GM18870 (cell line): ENCODE measurements at regions not wholly inside any gene's neighbourhood (a gene's known extent, or its start where the extent isn't known, plus 50 kb on each side); places are given as distances from the start of the nearest gene placed in this dataset.
"Not testable (repeated sequence)": the region's sequence is repeated elsewhere in the genome, so short reads cannot be mapped to it uniquely, and the experiment has no call there.

Experiments
- ATAC-seq: cut with Tn5 transposase; IDR thresholded peaks from one replicate; pipeline ENCODE4 v1.9.1; 2021; ENCODE audit warnings: moderate library complexity; ENCODE audit not compliant: unreplicated experiment

DNA sequence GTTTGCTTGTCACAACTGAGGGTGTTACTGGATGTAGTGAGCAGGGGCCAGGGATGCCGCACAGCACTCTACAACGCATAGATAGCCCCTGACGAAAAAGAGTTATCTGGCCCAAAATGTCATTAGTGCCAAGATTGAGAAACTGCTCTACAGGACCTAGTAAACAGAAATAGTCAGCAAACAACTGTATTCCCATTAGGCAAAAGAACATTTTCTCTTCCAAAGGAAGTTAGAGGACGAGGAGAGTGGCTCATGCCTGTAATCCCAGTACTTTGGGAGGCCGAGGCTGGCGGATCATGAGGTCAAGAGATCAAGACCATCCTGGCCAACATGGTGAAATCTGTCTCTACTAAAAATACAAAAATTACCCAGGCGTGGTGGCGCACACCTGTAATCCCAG is 189.1 kb downstream of the DUSP10 start:
- not testable (repeated sequence) for ATAC-seq

DNA sequence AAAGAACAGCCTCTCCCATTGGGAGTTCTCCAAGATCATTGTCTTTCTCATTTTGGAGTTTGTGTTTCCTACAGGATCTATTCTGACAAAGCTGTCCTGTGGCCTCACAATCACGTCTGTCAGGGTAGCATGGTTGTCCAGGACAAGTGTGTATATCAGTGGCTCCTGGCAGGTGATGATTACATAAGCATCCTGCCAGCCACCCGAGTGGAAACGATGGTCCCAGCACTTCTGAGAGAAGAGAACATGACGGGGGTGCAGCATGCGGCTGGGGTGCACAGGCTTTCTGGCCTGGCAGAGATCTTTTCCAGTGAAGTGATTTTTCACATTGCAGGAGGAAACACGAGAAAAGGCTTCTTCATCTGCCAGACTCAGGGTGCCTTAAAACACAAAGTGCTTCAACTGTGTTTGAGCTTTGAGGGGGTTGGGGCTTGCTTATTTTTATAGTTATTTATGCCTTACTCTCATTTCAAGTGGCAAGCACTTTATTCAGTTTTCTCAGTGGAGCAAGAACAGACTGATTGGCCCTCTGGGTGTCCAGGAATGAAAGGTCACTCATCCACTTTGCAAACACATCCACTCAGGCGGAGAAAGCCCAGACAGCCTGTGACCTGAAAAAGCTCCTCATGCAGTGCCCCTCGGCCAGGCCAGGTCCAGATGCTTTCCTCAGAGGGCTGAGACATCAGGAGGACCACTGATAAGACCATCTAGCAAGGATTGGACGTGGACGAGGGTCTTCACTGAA is 186.0 kb downstream of the DUSP10 start:
- no peak for ATAC-seq

DNA sequence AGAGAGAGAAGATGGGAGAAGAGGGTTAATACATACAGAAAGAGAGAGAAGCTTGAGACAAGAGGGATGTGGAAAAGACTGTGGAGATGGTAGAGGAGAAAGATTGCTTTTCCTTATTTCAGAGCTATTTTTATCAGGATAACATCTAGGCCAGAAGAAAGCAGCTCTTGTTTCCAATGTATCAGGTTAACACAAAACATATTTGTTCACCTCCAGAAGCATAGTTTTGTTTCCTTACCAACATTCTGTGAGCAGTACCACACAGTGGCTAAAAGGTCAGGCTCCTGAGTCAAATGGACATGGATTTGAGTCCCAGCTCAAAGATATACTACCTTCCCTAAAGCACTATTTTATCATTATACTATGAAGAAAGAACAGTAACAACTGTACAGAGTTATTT is 185.5 kb downstream of the DUSP10 start:
- no peak for ATAC-seq

DNA sequence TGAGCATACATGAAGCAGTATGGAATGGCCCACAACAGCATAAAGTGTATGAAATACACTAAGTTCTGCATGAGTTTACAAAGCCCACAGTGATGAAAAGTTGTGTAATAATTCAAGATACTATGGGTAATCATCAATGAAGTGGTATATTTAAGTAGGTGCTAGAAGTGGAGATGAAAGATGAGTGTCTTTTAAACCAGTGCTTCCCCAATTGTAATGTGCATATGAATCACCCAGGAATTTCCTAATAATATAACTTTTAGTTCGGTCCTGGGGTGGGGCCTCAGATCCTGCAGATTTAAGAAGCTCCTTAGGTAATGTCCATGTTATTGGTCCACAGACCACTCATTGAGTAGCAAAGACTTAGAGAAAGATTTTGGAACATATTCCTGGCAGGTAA is 184.9 kb downstream of the DUSP10 start:
- no peak for ATAC-seq

DNA sequence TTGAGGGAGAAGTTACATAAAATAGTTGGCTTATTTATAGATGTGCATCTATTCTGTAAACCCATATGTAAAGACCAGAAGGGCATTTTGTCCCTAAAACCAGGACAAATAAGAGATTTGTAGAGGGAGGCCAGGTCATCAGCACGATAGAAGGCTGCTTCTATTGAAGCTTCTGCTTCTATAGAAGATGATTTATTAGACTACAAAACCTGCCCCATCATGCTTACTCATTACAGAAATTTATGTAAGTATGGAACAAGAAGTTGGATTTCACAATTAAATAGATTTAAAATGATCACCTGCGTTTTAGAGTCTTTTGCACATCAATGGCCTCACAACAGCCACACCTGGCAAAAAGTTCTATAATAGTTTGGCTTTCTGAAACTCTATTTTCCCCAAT is 183.5 kb downstream of the DUSP10 start:
- ATAC-seq = no peak

DNA sequence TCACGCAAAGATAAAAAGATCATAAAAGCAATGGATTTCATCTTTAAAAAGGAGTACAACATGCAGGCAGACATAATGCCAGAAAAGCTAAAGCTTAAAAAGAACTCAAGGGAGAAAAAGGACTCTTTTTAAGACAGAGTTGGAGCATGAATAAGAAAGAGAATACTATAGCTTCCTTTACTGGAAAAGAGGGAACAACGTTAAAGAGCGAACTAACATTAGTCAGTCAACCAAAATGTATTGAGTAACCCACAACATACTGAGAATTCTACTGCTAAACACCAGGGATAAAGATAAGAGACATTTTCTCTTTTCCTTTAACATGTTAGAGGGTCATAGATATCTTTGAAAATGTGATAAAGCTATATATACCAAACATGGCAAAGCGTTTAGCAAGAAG is 182.0 kb downstream of the DUSP10 start:
- ATAC-seq = no peak

DNA sequence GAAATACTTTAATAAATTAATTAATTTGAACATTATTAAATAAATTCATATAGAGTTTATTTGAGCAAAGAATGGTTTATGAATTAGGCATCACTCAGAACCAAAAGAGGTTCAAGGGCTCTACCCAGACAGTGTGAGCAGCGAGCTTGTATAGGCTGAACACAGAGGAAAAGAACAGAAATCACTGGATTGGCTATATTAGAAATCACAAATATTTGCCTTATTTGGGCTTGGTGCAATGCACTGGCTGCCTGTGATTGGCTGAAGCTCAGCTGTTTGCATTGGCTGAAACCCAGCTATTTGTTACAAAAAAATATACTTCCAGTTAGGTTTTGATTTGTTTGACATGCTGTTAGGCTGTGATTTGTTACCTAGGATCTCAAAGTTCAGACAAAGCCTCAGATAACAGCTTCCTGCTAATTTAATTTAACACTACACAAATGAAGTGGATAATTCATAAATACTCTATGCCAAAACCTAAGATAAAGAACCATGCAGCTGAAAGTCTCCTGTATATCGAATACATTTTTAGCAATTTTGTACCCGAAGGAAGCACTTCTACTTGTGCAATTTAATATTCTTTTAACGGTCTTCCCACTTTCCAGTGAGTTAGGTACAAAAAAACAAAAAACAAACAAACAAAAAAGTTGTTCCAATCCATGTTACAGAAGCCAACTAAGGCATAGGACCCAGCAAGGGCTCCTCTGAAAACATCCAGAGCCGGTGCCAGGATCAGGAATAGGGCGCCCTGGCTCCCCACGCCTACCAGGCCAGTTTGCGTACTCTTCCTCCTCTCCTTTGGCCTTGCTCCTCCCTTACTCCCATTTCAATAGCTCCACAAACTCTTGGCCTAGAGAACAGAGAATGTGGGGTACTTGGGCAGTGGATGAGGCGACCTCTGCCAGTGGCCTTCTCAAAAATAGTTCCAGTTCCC is 179.1 kb downstream of the DUSP10 start:
- ATAC-seq = no peak

DNA sequence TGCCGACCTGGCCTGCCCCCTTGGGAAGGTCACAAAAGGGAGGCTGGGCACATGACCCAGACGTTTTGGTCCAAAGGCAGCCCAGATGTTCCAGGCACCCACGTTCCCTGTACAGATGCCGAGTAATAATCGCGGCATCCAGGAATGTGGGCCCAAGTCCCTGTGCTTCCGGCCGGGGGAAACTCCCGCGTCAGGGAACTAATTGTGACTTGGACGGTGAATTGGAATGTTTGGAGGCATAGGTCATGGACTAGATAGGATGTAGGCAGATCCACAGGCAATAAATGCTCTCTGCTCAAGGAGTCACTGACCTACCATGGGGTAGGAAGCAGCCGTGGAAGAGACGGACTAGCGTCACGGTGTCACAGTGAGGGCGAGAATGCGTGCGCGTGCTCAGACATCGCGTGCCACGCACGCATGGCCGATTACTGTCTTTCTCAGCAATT is 178.4 kb downstream of the DUSP10 start:
- no peak for ATAC-seq

DNA sequence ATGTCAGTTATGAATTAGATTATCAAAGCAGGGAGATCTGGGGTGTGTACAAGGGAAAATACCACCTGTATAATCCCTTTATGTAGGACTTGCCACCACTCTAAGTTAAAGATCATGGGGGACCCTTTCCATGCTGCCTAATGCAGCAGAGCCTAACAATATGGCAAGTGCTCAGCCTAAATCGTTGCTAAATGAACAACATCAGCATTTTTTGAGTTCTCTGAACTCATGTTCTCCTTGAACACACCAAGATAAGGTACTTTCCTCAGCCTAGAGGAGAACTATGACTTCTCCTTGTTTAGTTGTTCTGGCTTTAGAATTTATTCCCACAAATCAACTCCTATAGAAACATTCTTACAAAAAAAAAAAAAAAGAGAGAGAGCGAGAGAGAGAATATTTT is 177.0 kb downstream of the DUSP10 start:
- no peak for ATAC-seq

DNA sequence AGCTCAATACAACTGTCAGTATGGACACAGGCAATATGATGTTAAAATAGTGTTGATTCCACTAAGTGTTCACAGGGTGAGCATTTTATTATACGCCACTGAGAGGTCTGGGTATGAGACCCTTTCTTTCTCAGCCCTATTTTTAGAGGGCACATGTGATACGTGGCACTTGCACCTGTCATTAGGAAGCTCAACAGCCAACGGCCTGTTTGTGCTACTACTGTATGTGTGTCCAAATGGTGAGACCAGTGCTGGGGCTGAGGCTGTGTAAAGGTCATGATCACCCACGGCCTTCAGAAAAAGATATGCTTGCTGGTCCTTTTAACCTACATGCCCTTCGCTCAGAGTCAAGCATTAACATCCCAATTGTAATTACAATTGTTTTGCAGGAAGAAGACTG is 176.2 kb downstream of the DUSP10 start:
- ATAC-seq = no peak

DNA sequence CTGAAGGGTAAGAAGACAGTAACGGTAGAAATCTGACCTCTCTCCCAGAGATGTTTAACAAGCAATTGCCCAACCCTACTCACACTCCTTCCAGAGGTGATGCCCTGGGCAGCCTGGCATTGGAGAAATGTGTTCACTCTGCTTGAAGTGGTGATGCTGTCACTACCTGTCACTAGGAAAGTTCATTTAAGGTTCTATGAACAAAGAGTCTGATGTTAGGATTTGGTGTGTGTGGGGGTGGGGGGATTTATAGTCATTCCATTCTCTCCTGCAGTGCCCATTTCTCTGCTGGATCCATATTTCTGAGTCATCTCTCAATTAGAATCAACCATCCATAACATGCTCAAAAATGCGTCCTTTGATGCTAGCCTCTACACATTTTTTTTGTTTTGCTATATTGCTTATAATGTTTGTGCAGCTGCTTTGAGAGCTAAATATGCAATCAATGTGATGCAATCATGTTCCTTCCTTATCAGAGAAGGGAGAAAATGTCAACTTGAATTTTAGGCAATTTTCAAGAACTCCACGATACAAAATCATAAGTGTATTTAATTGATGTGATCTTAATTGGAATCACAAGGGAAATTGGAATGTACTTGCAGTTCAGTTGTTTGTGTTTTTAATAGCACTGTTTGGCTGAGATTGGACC is 173.9 kb downstream of the DUSP10 start:
- ATAC-seq = no peak

DNA sequence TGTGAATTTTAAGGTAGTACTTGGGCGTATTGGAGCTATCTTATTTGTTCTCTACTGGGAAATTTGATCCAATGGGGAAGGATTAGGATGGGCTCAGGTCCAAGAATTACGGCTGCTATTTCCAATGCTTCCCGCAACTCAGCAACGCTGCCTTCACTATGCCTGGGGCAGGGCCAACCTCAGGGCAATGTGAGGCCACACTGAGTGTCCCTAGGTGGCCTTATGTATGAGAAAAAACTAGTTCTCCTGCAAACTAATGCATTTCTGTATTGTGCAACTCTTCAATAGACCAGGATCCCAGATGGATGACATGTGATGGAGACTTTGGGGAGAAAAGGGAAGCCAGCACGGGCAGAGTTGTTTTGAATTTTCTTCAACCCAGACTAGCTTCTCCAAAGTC is 168.1 kb downstream of the DUSP10 start:
- ATAC-seq = no peak

DNA sequence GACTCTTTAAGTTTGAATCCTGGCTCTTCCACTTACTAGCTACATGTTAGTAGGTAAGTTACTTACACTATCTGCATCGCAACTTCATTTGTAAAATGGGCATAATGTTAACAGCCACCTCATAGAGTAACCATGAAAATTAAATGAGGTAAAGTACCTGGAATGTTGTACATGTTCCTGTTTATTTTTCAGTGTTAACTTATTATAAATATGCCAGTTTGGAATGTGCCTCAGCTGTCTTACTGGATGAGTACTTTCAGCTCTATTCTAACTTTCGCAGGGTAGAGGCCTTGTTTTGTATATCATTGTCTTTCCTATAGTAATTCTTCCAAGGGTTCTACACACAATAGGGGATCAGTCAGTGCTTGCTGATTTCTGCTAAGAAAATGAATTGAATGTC is 167.4 kb downstream of the DUSP10 start:
- ATAC-seq = no peak

DNA sequence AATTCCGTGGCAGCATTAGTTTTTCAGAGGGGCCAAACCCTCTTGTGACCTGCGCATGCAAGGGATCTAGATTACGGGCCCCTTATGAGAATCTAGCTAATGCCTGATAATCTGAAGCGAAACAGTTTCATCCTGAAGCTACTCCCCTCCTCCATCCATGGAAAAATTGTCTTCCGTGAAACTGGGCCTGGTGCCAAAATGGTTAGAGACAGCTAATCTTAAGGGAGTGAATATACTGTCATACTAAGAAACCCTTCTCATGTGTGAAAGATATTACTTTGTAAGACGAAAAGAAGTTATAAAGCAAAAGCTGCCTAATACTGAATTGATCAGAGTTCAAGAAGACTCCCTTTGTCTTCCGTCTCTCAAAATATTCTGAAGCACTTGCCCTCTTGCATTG is 166.3 kb downstream of the DUSP10 start:
- no peak for ATAC-seq

DNA sequence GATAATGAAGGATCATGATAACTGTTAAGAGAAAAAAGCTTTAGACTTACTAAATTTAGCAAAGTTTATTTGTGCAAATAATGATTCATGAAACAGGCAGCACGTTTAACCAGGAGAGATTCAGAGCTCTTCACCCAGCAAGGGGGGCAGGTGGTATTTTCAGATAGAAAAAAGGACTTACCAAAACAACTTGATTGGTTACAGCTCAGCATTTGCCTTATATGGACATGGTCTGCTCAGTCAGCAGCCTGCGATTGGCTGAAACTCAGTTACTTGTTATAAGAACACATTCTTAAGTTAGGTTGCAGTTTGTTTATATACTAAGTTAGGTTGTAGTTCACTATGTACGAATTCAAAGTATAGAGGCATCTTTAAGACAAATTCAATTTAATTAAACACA is 165.6 kb downstream of the DUSP10 start:
- no peak for ATAC-seq

DNA sequence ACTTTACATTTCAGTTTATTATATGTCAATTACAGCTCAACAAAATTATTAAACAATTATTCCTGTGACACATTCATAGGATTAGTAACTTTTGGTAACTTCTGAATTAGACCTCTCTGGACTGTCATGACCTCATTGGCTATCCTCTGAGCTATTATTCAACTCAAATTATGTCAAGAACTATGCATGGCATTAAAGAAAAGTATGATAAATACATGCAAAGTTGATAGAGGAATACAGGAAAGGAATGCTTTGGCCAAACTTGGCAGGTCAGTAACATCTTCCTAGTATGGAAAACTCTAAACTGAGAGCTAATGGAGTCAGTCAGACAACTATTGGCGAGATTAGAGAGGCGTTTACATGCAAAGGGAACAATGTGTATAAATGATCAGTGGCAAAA is 158.4 kb downstream of the DUSP10 start:
- ATAC-seq = no peak

DNA sequence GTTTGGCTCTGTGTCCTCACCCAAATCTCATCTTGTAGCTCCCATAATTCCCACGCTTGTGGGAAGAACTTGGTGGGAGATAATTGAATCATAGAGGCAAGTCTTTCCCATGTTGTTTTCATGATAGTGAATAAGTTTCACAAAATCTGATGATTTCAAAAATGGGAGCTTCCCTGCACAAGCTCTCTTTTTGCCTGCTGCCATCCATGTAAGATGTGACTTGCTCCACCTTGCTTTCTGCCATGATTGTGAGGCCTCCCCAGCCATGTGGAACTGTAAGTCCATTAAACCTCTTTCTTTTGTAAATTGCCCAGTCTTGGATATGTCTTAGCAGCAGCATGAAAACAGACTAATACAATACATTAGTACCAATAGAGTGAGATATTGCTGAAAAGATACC is 154.9 kb downstream of the DUSP10 start:
- not testable (repeated sequence) for ATAC-seq

DNA sequence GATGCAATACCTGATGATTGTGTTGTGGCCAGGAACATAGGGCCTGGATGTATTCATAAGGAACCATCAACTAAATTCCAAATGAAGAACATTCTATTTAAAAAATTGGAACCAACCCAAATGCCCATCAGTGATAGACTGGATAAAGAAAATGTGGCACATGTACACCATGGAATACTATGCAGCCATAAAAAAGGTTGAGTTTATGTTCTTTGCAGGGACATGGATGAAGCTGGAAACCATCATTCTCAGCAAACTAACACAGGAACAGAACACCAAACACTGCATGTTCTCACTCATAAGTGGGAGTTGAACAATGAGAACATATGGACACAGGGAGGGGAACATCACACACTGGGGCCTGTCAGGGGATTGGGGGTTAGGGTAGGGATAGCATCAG is 150.6 kb downstream of the DUSP10 start:
- ATAC-seq = not testable (repeated sequence)

DNA sequence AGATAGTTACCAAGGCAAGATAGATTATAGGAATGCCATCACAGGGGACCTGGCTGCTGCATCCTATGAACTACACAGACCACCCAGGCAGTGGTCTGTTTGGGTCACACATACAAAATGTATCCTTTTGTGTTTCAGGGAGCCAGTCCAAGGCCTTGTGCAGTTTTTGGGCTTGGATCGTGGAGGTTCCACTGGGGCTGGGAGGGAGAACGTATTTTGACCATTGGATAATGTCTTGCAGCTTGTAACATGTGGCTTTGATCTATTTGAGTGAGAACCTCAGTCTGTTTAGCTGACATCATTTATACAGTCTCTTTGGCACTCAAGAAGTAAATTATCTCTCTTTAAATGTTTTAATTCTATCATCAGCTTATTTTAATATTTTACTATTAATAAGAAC is 147.3 kb downstream of the DUSP10 start:
- no peak for ATAC-seq

DNA sequence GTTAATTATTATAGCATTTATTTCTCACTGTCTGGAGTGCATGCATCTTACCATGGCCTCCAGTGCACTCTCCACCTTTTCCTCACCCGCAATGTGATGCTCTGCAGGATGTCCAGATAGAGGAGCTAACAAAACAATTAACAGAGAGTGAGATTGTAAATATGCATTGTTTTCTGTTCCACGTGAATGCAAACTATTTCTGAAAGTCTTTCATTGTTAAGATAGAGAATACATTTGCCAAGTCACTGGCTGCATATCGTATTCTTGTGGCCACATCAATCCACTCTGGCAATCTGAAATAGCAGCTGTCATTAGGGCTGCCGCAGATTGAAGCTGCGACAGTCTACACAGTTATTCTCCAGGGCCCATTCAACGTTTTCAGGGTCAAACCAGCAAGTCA is 143.8 kb downstream of the DUSP10 start:
- ATAC-seq = no peak

DNA sequence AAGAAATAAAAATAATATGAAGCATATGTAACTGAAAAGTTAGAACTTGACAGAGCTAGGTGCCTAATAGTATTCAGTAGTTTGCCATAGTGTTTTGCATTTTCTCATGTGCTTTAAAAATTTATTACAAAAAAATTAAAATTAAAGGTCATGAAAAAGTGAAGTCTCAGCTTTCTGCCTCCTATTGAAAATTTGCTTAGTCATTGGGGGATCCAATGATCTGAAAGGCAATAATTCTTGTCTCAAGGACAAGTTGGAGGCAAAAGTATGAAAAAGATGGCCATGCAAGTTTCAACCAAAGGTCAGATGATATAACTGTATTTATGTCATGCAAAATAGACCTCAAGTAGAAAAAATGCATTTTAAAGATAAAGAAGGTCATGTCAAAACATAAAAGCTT is 140.7 kb downstream of the DUSP10 start:
- no peak for ATAC-seq

DNA sequence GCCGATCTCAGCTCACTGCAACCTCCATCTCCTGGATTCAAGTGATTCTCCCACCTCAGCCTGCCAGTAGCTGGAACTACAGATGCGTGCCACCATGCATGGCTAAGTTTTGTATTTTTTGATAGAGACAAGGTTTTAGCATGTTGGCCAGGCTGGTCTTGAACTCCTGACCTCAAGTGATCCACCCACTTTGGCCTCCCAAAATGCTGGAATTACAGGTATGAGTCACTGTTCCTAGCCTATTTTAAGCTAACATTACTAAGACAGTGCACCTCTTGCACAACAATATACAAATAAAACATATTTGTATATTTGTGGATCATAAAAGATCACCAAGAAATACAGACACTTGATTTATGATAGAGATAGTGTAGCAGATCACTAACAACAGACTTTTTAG is 139.1 kb downstream of the DUSP10 start:
- ATAC-seq = no peak
